A549 (cell line): ENCODE measurements at regions not wholly inside any gene's neighbourhood (a gene's known extent, or its start where the extent isn't known, plus 50 kb on each side); places are given as distances from the start of the nearest gene placed in this dataset.

Source experiments
- ATAC-seq, 2 experiments: fragments of 200-7000 bp in 1 of 2; fragments of >200 bp in 1 of 2; cut with Nextera tagmentation in 1 of 2; cut with Tn5 transposase in 1 of 2; 3 replicates each; pipeline versions ENCODE4 v1.8.0 to v1.9.1; 2018 to 2020; ENCODE audit warnings: mild to moderate bottlenecking in 1 of 2, moderate library complexity in 1 of 2
- CTCF ChIA-PET: fragments of 300-600 bp; sonication (Branson Sonifier 250); formaldehyde crosslinking; extraction: SDS; loops from one replicate; lab custom pipeline; 2021; ENCODE audit warnings: antibody characterized with exemption, inconsistent platforms; lab: Yijun Ruan, JAX
- POLR2A ChIA-PET: fragments of 350-600 bp; formaldehyde crosslinking; extraction: SDS; loops from one replicate; lab custom pipeline; 2021; ENCODE audit warnings: antibody characterized with exemption, inconsistent platforms; lab: Yijun Ruan, JAX
- DNase-seq, 2 experiments: peaks; one replicate each; pipeline versions ENCODE4 v3.0.0 to v3.0.0-alpha.2; 2011 to 2016; ENCODE audit warnings: low read depth in 1 of 2, low spot score in 1 of 2
- FAIRE-seq: peaks from 2 replicates; lab custom pipeline; 2011; peaks lifted over from hg19 to GRCh38; lab: Jason Lieb, UNC
- H3K27ac ChIP-seq, 2 experiments: fragments of >200 bp; sonication (Bioruptor Twin); formaldehyde crosslinking; 3 replicates each; pipeline ENCODE4 v1.5.1; 2016 to 2017
- H3K4me1 ChIP-seq: fragments of >200 bp; sonication (Bioruptor Twin); formaldehyde crosslinking; 3 replicates; pipeline ENCODE4 v1.6.1; 2016
- H3K4me2 ChIP-seq: fragments of >200 bp; sonication (Bioruptor Twin); formaldehyde crosslinking; 3 replicates; pipeline ENCODE4 v1.6.1; 2016
- H3K4me3 ChIP-seq: fragments of >200 bp; sonication (Bioruptor Twin); formaldehyde crosslinking; 3 replicates; pipeline ENCODE4 v1.5.1; 2016
- H3K9me3 ChIP-seq: fragments of >200 bp; sonication (Bioruptor Twin); formaldehyde crosslinking; 3 replicates; pipeline ENCODE4 v1.6.1; 2016
- BCL3 ChIP-seq: fragments of >200 bp; sonication (Bioruptor Twin); formaldehyde crosslinking; IDR thresholded peaks from 3 replicates; pipeline ENCODE4 v1.6.1; 2016
- CBX2 ChIP-seq: fragments of 200-600 bp; sonication (generic); IDR thresholded peaks from 2 replicates; pipeline ENCODE4 v1.6.1; 2016; ENCODE audit warnings: low read depth, mild to moderate bottlenecking, borderline replicate concordance
- CEBPB ChIP-seq, 2 experiments: fragments of >200 bp in 1 of 2; sonication (Bioruptor Twin) in 1 of 2; formaldehyde crosslinking in 1 of 2; IDR thresholded peaks; 2 replicates each; pipeline ENCODE4 v1.6.1; 2012 to 2016
- CHD4 ChIP-seq: fragments of 200-600 bp; sonication (generic); IDR thresholded peaks from 2 replicates; pipeline ENCODE4 v1.6.1; 2016; ENCODE audit warnings: antibody characterized with exemption, mild to moderate bottlenecking, borderline replicate concordance
- EHF ChIP-seq: fragments of 250-450 bp; sonication (Bioruptor Pico); IDR thresholded peaks from 2 replicates; pipeline ENCODE4 v1.5.0; 2020; ENCODE audit warnings: mild to moderate bottlenecking
- EHMT2 ChIP-seq: fragments of 200-600 bp; sonication (generic); IDR thresholded peaks from 2 replicates; pipeline ENCODE4 v1.6.1; 2016; ENCODE audit warnings: antibody characterized with exemption, low read depth, mild to moderate bottlenecking, moderate library complexity
- EP300 ChIP-seq, 2 experiments: fragments of >200 bp; sonication (Bioruptor Twin); formaldehyde crosslinking; IDR thresholded peaks; 2 replicates in 1 of 2; 3 replicates in 1 of 2; pipeline ENCODE4 v1.6.1; 2016 to 2017
- ESRRA ChIP-seq: fragments of 150-350 bp; IDR thresholded peaks from 2 replicates; pipeline ENCODE4 v1.6.1; 2014; ENCODE audit warnings: mild to moderate bottlenecking, low read length, borderline replicate concordance
- GATA3 ChIP-seq: IDR thresholded peaks from 2 replicates; pipeline ENCODE4 v1.6.1; 2012; ENCODE audit warnings: borderline replicate concordance
- HOXA7 ChIP-seq: fragments of 250-450 bp; sonication (Bioruptor Pico); IDR thresholded peaks from 2 replicates; pipeline ENCODE4 v1.5.0; 2020; ENCODE audit warnings: mild to moderate bottlenecking, moderate library complexity
- KDM1A ChIP-seq: fragments of 200-600 bp; sonication (generic); IDR thresholded peaks from 2 replicates; pipeline ENCODE4 v1.6.1; 2016; ENCODE audit warnings: low read depth, mild to moderate bottlenecking
- KDM5A ChIP-seq: fragments of 200-600 bp; sonication (generic); IDR thresholded peaks from 2 replicates; pipeline ENCODE4 v1.6.1; 2016; ENCODE audit warnings: antibody characterized with exemption, mild to moderate bottlenecking
- MAFK ChIP-seq: fragments of 450-650 bp; IDR thresholded peaks from 2 replicates; pipeline ENCODE4 v1.6.1; 2014; ENCODE audit not compliant: partially characterized antibody
- NR3C1 ChIP-seq: fragments of >200 bp; sonication (Bioruptor Twin); formaldehyde crosslinking; IDR thresholded peaks from 3 replicates; pipeline ENCODE4 v1.6.1; 2017
- POLR2AphosphoS2 ChIP-seq: conservative IDR thresholded peaks from 2 replicates; pipeline ENCODE4 v1.6.1; 2012; ENCODE audit warnings: low read length, improper control_type of control experiment, inconsistent platforms
- RAD21 ChIP-seq, 2 experiments: fragments of >200 bp in 1 of 2; sonication (Bioruptor Twin) in 1 of 2; formaldehyde crosslinking in 1 of 2; IDR thresholded peaks in 1 of 2; conservative IDR thresholded peaks in 1 of 2; 2 replicates in 1 of 2; 3 replicates in 1 of 2; pipeline ENCODE4 v1.6.1; 2012 to 2018; ENCODE audit warnings: inconsistent platforms in 1 of 2
- RARB ChIP-seq: fragments of 250-450 bp; sonication (Bioruptor Pico); IDR thresholded peaks from 2 replicates; pipeline ENCODE4 v1.8.0; 2021; ENCODE audit warnings: mild to moderate bottlenecking, moderate library complexity
- RNF2 ChIP-seq: fragments of 200-600 bp; sonication (generic); IDR thresholded peaks from 2 replicates; pipeline ENCODE4 v1.6.1; 2016; ENCODE audit warnings: low read depth, mild to moderate bottlenecking, antibody characterized with exemption, moderate library complexity, borderline replicate concordance
- SREBF2 ChIP-seq: fragments of 450-650 bp; IDR thresholded peaks from 2 replicates; pipeline ENCODE4 v1.6.1; 2014; ENCODE audit warnings: mild to moderate bottlenecking, moderate library complexity
- TFCP2L1 ChIP-seq: fragments of 250-450 bp; sonication (Bioruptor Pico); IDR thresholded peaks from 2 replicates; pipeline ENCODE4 v1.5.0; 2021; ENCODE audit warnings: mild to moderate bottlenecking
- TP53 ChIP-seq: fragments of 250-450 bp; sonication (Bioruptor Pico); IDR thresholded peaks from 2 replicates; pipeline ENCODE4 v1.5.0; 2021; ENCODE audit warnings: mild to moderate bottlenecking, moderate library complexity
- USF2 ChIP-seq: fragments of 450-650 bp; IDR thresholded peaks from 2 replicates; pipeline ENCODE4 v1.6.1; 2014; ENCODE audit warnings: antibody characterized with exemption
- ZFP36 ChIP-seq: fragments of 450-650 bp; IDR thresholded peaks from 2 replicates; pipeline ENCODE4 v1.6.1; 2014; ENCODE audit warnings: borderline replicate concordance; ENCODE audit not compliant: partially characterized antibody
- WGBS: methylation state at CpG from one replicate; pipeline ENCODE4 v1.1.6; 2017; ENCODE audit errors: missing lambda C conversion rate; 5-methylcytosine and 5-hydroxymethylcytosine counted together

DNA sequence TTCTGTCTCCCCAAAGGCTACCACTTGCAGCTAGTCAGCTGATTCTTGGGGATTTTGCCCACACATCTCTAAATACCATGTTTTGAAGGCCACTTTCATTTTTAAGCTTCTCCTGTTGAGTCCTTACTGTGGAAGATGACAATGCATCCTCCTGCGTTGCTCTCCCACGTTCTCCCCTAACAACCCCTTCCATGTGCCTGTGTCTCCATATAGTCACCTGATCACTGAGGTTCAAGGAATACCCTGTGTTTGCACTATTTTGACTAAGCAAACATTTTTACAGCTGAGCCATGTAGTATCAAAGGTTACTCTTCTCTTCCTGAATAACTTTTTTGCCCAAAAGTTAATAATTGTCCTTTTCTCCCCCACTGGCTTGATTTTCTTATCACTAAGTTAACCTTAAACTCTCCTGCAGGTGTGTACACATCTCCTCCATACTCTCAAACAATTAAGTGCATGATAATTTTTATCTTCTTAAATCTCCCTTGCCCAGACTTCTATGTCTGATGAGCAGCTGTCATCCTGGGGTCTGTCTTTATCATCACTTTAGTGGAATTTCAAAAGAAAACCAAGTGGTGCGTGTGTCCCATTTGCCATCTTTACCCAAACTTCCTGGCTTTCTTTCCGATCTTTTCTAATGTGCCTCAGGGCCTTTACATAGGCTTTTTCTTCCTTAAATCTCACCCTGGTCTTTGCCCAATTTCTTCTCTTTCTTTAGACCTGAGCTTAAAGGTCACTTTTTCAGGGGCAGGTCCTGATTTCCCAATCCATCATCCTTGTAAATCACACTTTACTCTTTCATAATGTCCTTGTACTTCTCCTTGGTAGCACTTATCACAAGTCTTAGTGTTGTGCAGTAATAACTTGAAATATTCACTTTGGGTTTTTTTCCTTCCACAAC lies 85.2 kb upstream of the SPATS2L start:
- Histone ChIP-seq H3K4me3 (0 out of 3 replicates have a peak overlapping the region, but pooled peaks have one; percentile 14), H3K27ac (peak overlapping the region; percentile 54 to 67), H3K9me3 (no peaks in the 10 kb centered on the region), H3K4me1 (peaks cover 33% of the 10 kb centered on the region), H3K4me2 (peak overlapping the region; percentile 75)
- DNase-seq = peak in 1 of 2 experiments; percentile 46
- POLR2A ChIA-PET = no interaction called here
- no peak for TF ChIP-seq POLR2AphosphoS2
- no peak for TF ChIP-seq SREBF2
- no peak for TF ChIP-seq CHD4
- TF ChIP-seq GATA3 = no peak
- TF ChIP-seq RNF2 = no peak
- no peak for TF ChIP-seq ESRRA
- 0 out of 5 replicates have a peak, but pooled peaks of 1 of the 2 experiments have one; percentile 12 for TF ChIP-seq RAD21 (conservative IDR thresholded peaks at IDR 0.05 in 1 of 2, IDR thresholded peaks at IDR 0.05 in 1 of 2)
- TF ChIP-seq TP53 (CRISPR knock-in tag) = no peak
- TF ChIP-seq CBX2 = no peak
- TF ChIP-seq BCL3 = no peak
- TF ChIP-seq MAFK = peak; percentile 7
- no peak for TF ChIP-seq EHF (CRISPR knock-in tag)
- TF ChIP-seq KDM5A = no peak
- peak; percentile 32 for TF ChIP-seq USF2
- CTCF ChIA-PET = no interaction called here
- no peak for FAIRE-seq
- ATAC-seq = peak; percentile 73 to 78
- 36% methylated on average over 4 of the region's 4 CpGs for WGBS

- Histone ChIP-seq H3K9me3 (no peaks in the 10 kb centered on the region), H3K4me1 (peaks cover 33% of the 10 kb centered on the region), H3K4me3 (no peak overlapping the region), H3K4me2 (no peak overlapping the region), H3K27ac (no peak overlapping the region)
- no peak for DNase-seq
- CTCF ChIA-PET = no interaction called here
- 80% methylated on average over 7 of the region's 7 CpGs for WGBS
- no peak for ATAC-seq
- FAIRE-seq = no peak
- POLR2A ChIA-PET = no interaction called here
- TF ChIP-seq HOXA7 (no peak), EP300 (IDR thresholded peaks at IDR 0.05) (no peak), NR3C1 (no peak), RARB (CRISPR knock-in tag) (no peak), CEBPB (IDR thresholded peaks at IDR 0.05) (no peak), EHF (CRISPR knock-in tag) (no peak), KDM1A (no peak), EHMT2 (no peak), ZFP36 (no peak), TFCP2L1 (CRISPR knock-in tag) (no peak), USF2 (no peak)
Measured at GRCh38 chr2:200222791-200223190, 83.7 kb upstream of the SPATS2L start.
